Tibial nerve (tissue), 4 donors: ENCODE measurements at regions not wholly inside any gene's neighbourhood (a gene's known extent, or its start where the extent isn't known, plus 50 kb on each side); places are given as distances from the start of the nearest gene placed in this dataset.

Experiments used
- EP300 ChIP-seq, 2 donors: sonication (generic); formaldehyde crosslinking; IDR thresholded peaks; one replicate each; pipeline ENCODE4 v1.6.1; 2017; ENCODE audit warnings: antibody characterized with exemption in 2 of 2, mild to moderate bottlenecking in 1 of 2
- TF ChIP-seq, protein P1 (sequence below), 5 experiments: fragments of 200-600 bp in 3 of 5; fragments of 450-650 bp in 2 of 5; sonication (generic) in 3 of 5; IDR thresholded peaks; one replicate each; pipeline ENCODE4 v1.5.1; 2016 to 2019; ENCODE audit warnings: antibody characterized with exemption in 5 of 5, mild to moderate bottlenecking in 3 of 5, moderate library complexity in 2 of 5

GRCh38 chr2:118584062-118584749 is 263.2 kb downstream of the EN1 start:
- TF ChIP-seq, protein P1, sequence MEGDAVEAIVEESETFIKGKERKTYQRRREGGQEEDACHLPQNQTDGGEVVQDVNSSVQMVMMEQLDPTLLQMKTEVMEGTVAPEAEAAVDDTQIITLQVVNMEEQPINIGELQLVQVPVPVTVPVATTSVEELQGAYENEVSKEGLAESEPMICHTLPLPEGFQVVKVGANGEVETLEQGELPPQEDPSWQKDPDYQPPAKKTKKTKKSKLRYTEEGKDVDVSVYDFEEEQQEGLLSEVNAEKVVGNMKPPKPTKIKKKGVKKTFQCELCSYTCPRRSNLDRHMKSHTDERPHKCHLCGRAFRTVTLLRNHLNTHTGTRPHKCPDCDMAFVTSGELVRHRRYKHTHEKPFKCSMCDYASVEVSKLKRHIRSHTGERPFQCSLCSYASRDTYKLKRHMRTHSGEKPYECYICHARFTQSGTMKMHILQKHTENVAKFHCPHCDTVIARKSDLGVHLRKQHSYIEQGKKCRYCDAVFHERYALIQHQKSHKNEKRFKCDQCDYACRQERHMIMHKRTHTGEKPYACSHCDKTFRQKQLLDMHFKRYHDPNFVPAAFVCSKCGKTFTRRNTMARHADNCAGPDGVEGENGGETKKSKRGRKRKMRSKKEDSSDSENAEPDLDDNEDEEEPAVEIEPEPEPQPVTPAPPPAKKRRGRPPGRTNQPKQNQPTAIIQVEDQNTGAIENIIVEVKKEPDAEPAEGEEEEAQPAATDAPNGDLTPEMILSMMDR (IDR thresholded peaks at IDR 0.05): no peak
- TF ChIP-seq EP300 (IDR thresholded peaks at IDR 0.05): no peak
